ENCODE measurements at regions not wholly inside any gene's neighbourhood (a gene's known extent, or its start where the extent isn't known, plus 50 kb on each side); places are given as distances from the start of the nearest gene placed in this dataset.

- TF ChIP-seq ZNF626 (tag by site-specific recombination; IDR thresholded peaks at IDR 0.05) (no peak), ZNF37A (tag by site-specific recombination; IDR thresholded peaks at IDR 0.05) (no peak), ZNF324 (tag by site-specific recombination; IDR thresholded peaks at IDR 0.05) (no peak), ZNF555 (tag by site-specific recombination; conservative IDR thresholded peaks at IDR 0.05) (no peak), ZNF302 (tag by site-specific recombination; IDR thresholded peaks at IDR 0.05; ENCODE audit: low read depth) (no peak), ZSCAN16 (tag by site-specific recombination; IDR thresholded peaks at IDR 0.05) (no peak)
These were observed 110.4 kb upstream of the MYCN start (continued) for GRCh38 chr2:15829985-15830384.

GRCh38 chr2:15830937-15831549, 109.3 kb upstream of the MYCN start:
- Histone ChIP-seq H3K4me1 (ENCODE audit: control insufficient read depth, insufficient read depth, low read length) (no peaks in the 10 kb centered on the region), H3K9me3 (ENCODE audit: control insufficient read depth, insufficient read depth, low read depth, low read length) (no peaks in the 10 kb centered on the region), H3K27ac (ENCODE audit: extremely low read depth, low read depth, low read length) (no peak overlapping the region), H3K36me3 (ENCODE audit: control insufficient read depth in 2 of 2, insufficient read depth in 1 of 2, low read length in 2 of 2) (no peaks in the 10 kb centered on the region), H3K4me3 (ENCODE audit: low read depth, low read length) (no peak overlapping the region)
- TF ChIP-seq ZBTB17 (tag by site-specific recombination; IDR thresholded peaks at IDR 0.05) (no peak), ZNF433 (tag by site-specific recombination; IDR thresholded peaks at IDR 0.05; ENCODE audit: low read depth) (no peak), KLF1 (tag by site-specific recombination; IDR thresholded peaks at IDR 0.05) (no peak), ZNF518A (tag by site-specific recombination; conservative IDR thresholded peaks at IDR 0.05; ENCODE audit: low read depth) (no peak), ZNF324 (tag by site-specific recombination; IDR thresholded peaks at IDR 0.05) (no peak), ZBTB44 (tag by site-specific recombination; IDR thresholded peaks at IDR 0.05) (no peak), ZNF157 (tag by site-specific recombination; IDR thresholded peaks at IDR 0.05) (no peak), SP2 (tag by site-specific recombination; IDR thresholded peaks at IDR 0.05) (no peak), HOXA7 (CRISPR knock-in tag; IDR thresholded peaks at IDR 0.05; ENCODE audit: borderline replicate concordance) (no peak), ZNF645 (tag by site-specific recombination; IDR thresholded peaks at IDR 0.05) (no peak), ZBTB10 (tag by site-specific recombination; IDR thresholded peaks at IDR 0.05) (no peak), GLIS1 (tag by site-specific recombination; IDR thresholded peaks at IDR 0.05) (no peak), ZNF23 (tag by site-specific recombination; IDR thresholded peaks at IDR 0.05; ENCODE audit: borderline replicate concordance) (no peak), ZNF138 (tag by site-specific recombination; IDR thresholded peaks at IDR 0.05; ENCODE audit: borderline replicate concordance) (no peak), ZNF555 (tag by site-specific recombination; conservative IDR thresholded peaks at IDR 0.05) (no peak), RBAK (tag by site-specific recombination; IDR thresholded peaks at IDR 0.05) (no peak)
- ChIA-PET CTCF (interaction anchor here (0.6 to 1.2 kb wide), 3 partner anchors 13 to 58 kb away, joined by 3 to 5 read pairs (median 3); no protein-coding TSS in a partner anchor), POLR2A (no interaction called here)
